Stimulated activated naive CD8-positive, alpha-beta T cell treated with anti-CD3 and anti-CD28 coated beads, Interleukin-15, Interleukin-2, amounts not matched to agents 100 U/mL and 50 U/mL, for 24 hours (primary cell): ENCODE measurements at regions not wholly inside any gene's neighbourhood (a gene's known extent, or its start where the extent isn't known, plus 50 kb on each side); places are given as distances from the start of the nearest gene placed in this dataset.
"Not testable (repeated sequence)": the region's sequence is repeated elsewhere in the genome, so short reads cannot be mapped to it uniquely, and the experiment has no call there.

Source experiments
- ATAC-seq: fragments of 150-1000 bp; cut with Tn5 transposase; one replicate; pipeline ENCODE4 v1.10.0; 2021
- DNase-seq: peaks from one replicate; pipeline ENCODE4 v3.0.0; 2021

DNA sequence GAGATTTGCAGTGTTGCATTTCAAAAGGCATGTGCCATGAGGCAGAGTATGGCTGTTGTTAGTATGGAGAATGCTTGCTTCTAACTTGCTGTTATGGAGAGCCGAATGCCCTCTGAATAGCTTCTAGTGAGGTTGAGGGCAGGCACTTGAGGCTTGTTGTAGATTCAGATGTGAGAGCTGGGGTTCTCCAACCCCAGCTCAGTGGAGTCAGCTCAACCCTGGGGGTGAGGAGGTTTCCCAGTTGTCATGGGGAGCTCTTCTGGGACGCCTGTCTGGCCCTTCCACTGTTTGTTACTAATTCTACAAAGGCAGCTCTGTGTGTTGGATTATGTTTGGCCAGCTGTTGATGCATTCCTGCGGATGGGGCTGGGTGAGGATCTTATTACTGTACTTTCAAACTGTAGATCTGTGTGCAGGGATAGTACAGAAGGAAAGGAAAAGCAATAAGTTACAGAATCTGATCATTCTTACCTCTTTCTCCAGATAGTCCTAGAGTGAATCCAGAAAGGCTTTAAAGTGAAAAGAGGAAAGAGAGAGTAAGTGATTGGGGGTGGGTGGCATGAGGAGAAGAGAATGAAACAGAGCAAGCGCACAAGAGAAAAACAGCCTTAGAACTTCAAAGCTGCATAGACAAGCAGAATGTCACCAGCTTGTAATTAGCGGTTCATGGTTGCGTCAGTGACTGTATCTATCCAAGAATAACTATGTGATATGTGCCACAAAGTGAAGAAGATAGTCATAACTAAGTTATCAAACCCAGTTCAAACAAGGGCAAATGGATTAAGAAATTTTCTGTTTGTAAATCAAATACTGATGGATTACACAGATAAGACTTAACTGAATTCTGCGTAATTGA is 148.7 kb downstream of the PRL start:
- ATAC-seq = peak; percentile 36
- DNase-seq = no peak

DNA sequence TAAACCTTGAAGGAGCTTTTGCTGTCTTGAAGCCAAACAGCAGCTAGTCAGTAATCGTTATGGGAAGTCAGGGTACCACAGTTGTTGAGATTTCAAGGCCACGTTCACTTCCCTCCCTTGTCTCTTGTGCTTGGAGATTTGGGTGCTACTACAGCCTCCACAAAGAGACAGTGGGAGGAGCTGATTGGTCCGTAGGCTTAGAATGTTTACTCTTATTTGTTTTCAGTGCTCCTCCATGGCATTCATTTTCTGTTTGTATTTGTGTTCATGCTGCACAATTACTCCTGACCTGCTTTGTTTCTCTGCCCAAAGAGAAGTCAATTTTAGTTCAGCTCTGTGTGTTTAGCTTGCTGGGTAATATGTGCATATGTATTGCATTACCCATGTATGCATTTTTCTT is 147.7 kb downstream of the PRL start:
- DNase-seq (no peak), ATAC-seq (no peak)

DNA sequence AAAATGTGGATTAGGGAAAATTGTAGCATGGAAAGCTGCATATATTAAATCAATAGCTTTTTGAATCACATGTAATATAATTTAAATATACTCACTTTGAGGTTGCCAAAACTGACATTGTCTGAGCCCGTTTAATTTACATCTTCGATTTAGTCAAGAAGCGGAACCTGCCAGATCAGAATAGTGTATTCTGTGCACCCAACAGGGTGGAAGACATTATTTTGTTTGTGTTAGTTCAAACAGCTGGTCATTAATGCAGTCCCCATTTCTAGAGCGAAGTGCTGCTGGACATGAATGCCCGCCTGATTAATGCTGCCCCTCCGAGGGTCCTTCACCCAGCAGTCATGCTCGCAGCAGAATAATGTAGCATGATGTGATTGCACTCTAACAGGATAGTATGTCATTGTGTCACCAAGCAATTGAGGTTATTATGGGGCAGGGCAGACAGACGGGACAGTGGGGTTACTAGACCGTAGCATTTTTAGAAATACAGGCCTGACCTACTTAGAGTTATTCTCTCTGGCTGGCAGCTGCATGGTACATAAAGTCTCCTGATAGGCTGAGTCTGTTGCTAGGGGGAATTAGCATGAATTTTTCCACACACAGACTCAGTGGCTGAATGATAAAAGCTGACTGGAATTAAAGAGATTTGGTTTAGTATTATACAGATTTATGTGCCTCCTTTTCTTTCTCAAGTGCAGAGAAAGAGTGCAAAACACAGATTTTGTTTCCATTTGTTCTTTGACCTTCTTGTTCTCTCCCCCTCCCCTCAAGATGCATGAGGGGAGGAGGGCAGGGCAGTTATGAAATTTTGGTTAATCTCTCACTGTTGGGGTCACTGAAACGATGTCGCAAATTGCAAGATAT is 147.1 kb downstream of the PRL start:
- DNase-seq (no peak), ATAC-seq (no peak)

DNA sequence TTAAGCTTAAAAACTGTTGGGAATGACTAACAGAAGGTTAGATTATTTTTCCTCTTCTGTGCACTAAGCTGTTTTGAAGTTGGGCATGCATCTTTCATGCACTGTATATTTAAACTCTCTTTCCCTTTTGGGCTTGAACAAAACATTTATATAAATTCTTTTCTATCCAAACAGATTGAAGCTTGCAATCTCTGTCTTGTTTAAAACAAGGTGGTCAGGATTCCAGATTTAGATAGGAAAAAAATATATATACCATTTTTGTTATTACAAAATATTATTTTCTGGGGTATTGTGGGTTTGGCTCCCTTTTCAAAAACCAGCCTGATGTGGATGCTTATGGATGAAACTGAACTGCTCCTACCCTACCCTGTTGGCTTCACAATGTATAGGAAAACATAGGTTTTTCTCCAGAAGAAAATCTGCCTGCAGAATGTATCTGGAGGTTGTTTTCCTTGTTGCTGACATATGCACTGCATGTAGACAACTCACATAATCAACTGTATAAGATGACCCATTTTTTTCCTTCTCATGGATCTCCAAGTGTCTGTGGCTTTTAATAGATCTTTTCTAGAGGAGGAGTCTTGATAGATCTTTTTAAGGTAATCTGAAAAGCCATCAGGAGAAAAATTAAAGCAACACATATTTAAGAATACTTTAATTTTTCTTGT is 146.3 kb downstream of the PRL start:
- no peak for DNase-seq
- ATAC-seq = no peak

DNA sequence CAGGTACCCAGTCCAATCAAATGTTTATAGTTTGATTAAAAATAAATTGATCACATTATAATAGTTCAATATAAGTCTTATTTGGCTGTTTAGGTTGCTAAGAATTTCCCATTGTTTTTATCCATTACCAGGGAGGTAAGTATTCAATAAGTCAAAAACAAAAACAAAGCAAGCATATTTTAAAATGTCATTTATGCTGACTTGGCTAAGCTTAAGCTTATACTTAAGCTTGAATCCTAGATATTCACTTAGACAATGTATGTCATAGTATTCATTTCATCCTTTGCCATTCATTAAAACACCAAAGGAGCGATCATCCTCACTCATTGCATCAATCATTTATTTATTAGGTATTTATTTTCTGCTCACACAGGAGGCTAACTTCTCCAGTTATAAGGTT is 144.9 kb downstream of the PRL start:
- DNase-seq (no peak), ATAC-seq (no peak)

DNA sequence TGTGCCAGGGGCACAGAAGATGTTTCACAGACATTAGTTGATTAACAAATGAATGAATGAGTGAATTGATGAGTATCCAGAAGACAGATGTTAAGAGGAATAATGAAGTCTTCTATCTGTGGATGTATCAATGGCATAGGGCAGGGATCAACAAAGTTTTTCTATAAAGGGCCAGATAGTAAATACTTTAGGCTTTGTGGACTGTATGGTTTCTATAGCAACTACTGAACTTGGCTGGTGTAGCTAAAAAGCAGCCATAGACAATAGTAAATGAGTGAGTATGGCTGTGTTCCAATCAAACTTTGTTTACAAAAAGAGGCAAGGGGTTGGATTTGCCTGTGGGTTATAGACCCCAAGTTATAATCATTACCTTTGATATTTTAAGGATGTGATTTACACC is 144.0 kb downstream of the PRL start:
- DNase-seq (no peak), ATAC-seq (no peak)

DNA sequence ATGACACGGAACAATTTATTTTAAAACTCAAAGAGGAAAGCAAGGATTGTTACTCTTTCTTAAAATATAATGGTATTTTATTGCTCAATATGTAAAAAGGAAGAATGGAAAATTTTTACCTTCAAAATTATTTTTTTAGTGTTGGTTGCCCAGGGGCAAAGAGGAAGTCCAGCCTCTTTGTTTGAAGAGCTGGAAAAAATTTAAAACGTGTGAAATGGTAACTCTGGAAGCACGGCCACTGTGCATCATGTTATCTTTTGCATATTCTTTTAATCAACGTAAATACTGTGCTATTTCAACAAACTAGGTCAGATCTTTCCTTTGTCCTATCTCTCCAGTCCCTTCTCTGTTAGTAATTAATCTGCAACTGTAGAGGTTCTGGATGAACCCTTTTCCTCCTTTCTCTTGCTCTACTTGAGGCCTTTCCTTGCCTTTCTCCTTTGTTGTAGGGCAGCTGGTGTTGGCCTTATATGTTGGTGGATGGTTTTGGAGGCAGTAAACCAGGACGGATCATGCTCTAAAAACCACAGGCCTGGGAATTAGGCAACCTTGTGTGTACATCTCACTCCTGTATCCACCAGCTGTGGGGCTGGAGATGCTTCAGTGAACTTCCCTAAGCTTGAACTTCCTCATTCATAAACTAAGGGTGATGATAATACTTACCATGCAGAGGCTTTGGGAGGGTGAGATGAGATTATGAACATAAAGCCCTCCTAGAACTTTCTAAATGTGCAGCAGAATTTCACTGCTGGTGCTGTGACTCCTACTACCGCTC is 143.3 kb downstream of the PRL start:
- ATAC-seq (no peak), DNase-seq (no peak)

DNA sequence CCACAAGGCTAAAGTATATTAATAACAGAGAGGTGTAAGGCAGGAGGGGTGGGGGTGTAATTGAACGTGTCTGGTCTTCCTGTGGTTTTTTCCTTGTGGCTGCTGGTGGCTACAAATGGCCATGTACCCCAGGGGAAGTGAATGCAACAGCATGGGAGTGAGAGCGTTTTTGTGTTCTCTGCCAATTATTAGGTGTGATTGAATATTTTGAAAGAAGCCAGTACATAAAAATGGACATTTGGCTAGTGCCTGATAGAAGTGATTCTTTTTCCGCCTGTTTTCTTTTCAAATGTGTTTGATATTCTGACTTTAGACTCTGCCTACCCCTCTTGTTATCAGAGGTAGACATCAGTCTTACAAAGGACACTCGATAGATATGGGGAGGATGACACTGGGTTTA is 141.3 kb downstream of the PRL start:
- ATAC-seq = no peak

DNA sequence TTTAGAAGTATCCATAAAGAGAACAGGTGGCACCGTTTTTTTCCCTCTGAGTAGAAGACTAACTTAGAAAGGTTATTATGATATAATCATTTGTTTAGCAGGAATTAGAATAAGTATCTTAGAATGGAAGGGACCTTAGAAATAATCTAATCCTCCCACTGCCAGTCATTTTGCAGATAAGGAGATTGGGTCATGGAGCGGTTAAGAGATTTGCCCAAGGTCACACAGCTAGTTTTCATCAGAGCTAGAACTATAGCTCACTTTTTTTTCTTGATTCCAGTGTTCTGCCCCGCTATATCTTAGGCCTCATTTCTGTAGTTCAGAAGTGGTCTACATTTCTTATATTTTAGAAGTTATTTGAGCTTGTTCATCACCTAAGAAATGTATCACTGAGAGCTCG is 139.6 kb downstream of the PRL start:
- DNase-seq = no peak
- ATAC-seq = no peak

More for the DNA sequence above, 141.3 kb downstream of the PRL start:
- no peak for DNase-seq

DNA sequence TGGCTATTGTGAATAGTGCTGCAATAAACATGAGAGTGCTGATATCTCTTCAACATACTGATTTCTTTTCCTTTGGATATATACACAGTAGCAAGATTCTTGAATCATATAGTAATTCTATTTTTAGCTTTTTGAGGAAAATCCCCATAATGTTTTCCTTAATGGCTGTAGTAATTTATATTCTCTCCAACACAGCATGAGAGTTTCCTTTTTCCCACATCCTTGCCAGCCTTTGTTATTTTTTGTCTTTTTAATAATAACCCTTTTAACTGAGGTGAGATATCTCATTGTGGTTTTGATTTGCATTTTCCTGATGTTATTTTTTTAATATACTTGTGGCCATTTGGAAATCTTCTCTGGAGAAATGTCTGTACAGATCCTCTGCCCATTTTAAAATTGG is 132.6 kb downstream of the PRL start:
- ATAC-seq (no peak), DNase-seq (no peak)

DNA sequence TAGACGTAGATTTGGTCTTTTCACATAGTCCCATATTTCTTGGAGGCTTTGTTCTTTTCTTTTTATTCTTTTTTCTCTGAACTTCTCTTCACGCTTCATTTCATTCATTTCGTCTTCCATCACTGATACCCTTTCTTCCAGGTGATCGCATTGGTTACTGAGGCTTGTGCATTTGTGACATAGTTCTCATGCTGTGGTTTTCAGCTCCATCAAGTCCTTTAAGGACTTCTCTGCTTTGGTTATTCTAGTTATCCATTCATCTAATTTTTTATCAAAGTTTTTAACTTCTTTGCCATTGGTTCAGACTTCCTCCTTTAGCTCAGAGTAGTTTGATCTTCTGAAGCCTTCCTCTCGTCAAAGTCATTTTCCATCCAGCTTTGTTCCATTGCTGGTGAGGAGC is 125.8 kb downstream of the PRL start:
- not testable (repeated sequence) for ATAC-seq, DNase-seq

DNA sequence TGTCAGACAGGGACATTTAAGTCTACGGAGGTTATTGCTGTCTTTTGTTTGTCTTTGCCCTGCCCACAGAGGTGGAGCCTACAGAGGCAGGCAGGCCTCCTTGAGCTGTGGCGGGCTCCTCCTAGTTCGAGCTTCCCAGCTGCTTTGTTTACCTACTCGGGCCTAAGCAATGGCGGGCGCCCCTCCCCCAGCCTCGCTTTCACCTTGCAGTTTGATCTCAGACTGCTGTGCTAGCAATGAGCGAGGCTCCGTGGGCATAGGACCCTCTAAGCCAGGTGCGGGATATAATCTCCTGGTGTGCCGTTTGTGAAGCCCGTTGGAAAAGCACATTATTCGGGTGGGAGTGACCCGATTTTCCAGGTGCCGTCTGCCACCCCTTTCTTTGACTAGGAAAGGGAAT is 125.0 kb downstream of the PRL start:
- ATAC-seq, DNase-seq: not testable (repeated sequence)

DNA sequence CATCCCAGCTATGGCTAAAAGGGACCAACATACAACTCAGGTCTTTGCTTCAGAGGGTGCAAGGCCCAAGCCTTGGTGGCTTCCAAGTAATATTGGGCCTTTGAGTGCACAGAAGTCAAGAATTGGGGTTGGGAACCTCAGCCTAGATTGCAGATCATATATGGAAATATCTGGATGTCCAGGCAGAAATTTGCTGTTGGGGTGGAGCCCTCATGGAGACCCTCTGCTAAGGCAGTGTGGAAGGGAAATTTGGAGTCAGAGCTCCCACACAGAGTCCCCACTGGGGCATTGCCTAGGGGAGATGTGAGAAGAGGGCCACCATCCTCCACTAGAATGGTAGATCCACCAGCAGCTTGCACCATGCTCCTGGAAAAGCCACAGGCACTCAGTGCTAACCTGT is 123.5 kb downstream of the PRL start:
- ATAC-seq (no peak), DNase-seq (no peak)

DNA sequence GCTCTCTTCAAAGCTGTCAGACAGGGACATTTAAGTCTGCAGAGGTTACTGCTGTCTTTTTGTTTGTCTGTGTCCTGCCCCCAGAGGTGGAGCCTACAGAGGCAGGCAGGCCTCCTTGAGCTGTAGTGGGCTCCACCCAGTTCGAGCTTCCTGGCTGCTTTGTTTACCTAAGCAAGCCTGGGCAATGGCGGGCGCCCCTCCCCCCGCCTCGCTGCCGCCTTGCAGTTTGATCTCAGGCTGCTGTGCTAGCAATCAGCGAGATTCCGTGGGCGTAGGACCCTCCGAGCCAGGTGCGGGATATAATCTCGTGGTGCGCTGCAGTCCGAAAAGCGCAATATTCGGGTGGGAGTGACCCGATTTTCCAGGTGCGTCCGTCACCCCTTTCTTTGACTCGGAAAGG is 116.6 kb downstream of the PRL start:
- not testable (repeated sequence) for DNase-seq, ATAC-seq

DNA sequence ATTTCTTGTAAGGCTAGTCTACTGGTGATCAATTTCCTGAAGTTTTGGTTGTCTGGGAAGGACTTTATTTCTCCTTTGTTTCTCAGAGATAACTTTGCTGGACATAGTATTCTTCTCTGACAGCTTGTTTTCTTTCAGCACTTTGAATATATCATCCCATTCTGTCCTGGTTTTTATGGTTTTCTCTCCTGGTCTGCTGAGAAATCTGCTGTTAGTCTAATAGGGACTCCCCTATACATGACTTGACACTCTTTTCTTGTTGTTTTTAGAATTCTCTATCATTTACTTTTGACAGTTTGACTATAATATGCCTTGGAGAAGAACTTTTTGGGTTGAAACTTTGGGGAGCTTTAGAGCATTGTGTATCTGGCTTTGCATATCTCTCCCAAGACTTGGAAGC is 112.5 kb downstream of the PRL start:
- DNase-seq (no peak), ATAC-seq (no peak)

DNA sequence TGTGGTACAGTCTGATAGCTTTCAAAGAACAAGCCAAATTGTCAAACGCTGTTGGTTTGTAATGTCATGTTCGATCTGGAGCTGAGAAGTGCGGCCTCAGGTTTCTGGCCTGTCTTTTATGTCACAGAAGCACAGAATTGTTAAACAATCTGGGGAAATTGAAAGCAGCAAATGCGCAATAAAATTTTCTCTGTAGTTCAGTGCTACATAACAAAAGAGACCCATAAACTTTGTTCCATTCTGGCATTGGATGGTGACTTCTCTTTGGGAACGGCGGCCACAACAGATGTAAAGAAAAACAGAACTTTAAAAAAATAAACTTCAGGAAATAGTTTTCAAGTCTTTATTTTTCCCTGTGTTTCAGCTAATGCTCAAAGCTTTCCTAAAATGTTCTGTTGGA is 106.9 kb downstream of the PRL start:
- DNase-seq (no peak), ATAC-seq (no peak)

DNA sequence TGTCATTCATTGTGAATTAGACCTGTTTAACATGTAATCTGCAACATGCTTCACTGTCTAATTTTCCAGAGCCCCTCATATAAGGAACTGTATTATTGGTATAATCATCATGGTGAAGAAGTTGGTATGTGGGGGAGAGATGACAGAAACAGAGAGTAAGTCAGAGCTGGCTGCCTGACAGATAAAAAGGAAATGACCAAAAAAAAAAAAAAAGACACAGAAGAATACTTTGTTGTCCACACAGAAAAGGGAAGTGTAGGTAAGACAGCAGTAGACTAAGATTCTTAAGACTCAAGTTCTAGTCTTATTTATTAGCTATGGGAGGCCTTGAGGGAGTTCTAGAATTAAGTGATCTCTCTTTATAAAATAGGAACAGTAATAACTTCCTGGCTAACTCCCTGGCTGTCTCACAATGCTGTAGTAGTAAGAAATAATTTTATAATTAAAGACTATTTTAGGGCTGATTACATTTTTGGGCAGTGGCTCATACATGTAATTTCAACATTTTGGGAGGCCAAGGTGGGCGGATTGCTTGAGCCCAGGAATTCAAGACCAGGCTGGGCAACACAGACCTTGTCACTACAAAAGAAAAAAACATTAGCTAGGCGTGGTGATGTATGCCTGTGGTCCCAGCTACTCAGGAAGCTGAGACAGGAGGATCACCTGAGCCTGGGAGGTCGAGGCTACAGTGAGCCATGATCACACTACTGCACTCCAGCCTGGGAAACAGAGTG is 102.5 kb downstream of the PRL start:
- DNase-seq (no peak), ATAC-seq (no peak)

DNA sequence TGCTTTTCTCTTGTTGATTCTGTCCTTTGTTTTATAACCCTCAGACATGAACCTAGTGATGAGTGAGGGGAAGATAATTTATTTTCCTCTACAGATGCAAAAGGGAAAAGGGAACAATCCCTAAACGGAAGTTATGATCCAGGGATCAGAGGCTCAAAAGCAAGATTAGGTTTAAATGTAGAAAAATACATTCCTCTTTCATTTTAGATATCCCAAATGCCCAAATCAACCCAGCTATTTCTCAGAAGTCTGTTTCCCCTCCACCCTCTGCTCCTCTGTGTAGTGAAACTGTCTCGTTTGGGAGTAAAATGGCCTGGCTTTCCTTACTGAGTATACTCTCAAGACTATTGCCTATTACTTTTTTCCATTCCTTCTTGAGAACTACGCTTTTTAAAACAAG is 97.1 kb downstream of the PRL start:
- ATAC-seq (no peak), DNase-seq (no peak)

DNA sequence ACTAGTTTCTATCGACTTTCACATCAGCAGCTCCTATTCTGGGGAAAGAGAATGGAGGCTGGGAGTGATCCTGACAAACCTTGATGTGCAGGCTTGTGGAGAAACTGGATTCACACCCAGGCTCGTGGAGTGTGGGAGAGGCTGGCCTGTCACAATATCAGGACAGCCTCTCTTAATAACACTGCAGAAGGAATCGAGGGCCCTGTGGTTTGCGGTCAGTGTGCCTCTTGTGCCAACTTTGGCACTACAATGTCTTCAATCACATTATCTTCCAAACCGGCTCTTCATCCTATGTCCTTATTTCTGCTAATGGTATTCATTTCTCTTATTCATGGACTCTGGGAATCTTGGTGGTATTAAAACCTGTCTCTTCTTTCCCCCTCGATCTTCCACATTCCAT is 92.7 kb downstream of the PRL start:
- DNase-seq (no peak), ATAC-seq (no peak)

DNA sequence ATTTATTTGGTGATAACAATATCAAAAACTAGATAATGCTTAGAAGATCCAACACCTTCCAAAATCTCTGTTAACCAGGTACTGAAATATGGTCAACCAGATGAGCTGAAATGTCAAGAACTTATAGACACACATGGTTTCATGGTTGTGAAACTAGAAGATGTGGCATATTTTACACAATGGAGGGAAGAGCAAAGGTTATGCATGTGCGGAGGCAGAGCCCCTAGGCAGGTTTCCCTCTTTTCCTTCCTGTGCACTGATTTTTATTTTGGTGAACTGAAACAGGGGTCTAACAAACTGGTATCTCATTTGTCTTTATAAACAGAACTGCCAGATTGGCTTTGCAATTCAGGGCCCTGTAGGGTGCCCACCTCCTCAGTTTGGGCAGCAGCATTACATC is 91.6 kb downstream of the PRL start:
- ATAC-seq (no peak), DNase-seq (no peak)

DNA sequence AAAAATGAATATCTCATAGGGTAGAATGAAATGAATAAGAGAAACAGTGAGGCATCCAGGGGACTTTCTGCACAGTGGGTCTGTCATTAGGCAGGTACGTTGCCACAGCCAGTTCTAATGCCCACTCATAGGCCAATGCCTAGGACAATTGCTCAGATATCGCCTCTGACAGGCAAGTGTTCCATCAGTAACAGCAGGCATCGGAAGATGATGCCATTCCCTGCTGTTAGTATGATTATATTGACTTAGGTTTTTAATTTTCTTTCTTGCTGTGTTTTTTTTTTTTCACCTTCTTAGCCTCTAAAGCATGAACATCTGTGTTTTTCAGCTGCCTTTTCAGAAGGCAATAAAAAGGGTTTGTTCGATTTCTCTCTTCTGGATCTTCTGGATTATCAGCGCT is 90.7 kb downstream of the PRL start:
- ATAC-seq (no peak), DNase-seq (no peak)
